ENCODE measurements at regions not wholly inside any gene's neighbourhood (a gene's known extent, or its start where the extent isn't known, plus 50 kb on each side); places are given as distances from the start of the nearest gene placed in this dataset.
"Not testable (repeated sequence)": the region's sequence is repeated elsewhere in the genome, so short reads cannot be mapped to it uniquely, and the experiment has no call there.

- DNase-seq (no peak), ATAC-seq (no peak)
- H3K36me3 Mint-ChIP-seq (ENCODE audit: low read depth): no peaks in the 10 kb centered on the region
- no peaks in the 10 kb centered on the region for H3K9me3 ChIP-seq (ENCODE audit: control insufficient read depth, low read length, poor library complexity, severe bottlenecking)
- H3K4me1 Mint-ChIP-seq: no peaks in the 10 kb centered on the region
- H3K27ac Mint-ChIP-seq: no peak overlapping the region
- no peak overlapping the region for H3K4me3 Mint-ChIP-seq
- no peaks in the 10 kb centered on the region for H3K27me3 Mint-ChIP-seq
These were observed 942.9 kb upstream of the KLHL29 start for GRCh38 chr2:22442051-22442450.

GRCh38 chr2:22444281-22444680, 940.7 kb upstream of the KLHL29 start:
- H3K27ac Mint-ChIP-seq: no peak overlapping the region
- DNase-seq: no peak
- H3K27me3 Mint-ChIP-seq: no peaks in the 10 kb centered on the region

GRCh38 chr2:22449696-22450095, 935.3 kb upstream of the KLHL29 start:
- ATAC-seq (no peak), DNase-seq (no peak)
- Mint-ChIP-seq H3K4me3 (no peak overlapping the region), H3K4me1 (no peaks in the 10 kb centered on the region), H3K27me3 (no peaks in the 10 kb centered on the region), H3K36me3 (ENCODE audit: low read depth) (no peaks in the 10 kb centered on the region), H3K27ac (no peak overlapping the region)
- no peaks in the 10 kb centered on the region for H3K9me3 ChIP-seq (ENCODE audit: control insufficient read depth, low read length, poor library complexity, severe bottlenecking)

More at GRCh38 chr2:22444281-22444680, 940.7 kb upstream of the KLHL29 start:
- Mint-ChIP-seq H3K4me3 (no peak overlapping the region), H3K36me3 (ENCODE audit: low read depth) (no peaks in the 10 kb centered on the region), H3K4me1 (no peaks in the 10 kb centered on the region)
- no peak for ATAC-seq
- no peaks in the 10 kb centered on the region for H3K9me3 ChIP-seq (ENCODE audit: control insufficient read depth, low read length, poor library complexity, severe bottlenecking)

DNA sequence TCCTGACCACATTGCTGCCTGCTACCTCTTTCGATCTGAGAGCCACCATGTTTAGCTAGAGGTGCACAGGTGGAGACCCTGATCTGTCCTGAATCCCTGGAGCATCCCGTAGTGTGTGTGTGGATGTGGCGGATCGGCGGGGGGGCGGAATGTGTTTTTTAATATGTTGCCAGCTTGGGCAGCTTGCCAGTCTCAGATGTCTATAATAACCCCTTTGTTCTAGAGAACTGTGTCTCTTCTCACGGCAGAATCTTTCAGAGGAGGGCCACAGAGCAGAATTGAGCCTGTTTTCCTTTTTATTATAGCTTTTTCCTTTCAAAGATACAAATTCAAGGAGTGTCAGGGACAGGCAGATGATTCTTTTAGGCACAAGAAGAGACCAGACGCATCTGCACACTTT, 934.1 kb upstream of the KLHL29 start:
- H3K36me3 Mint-ChIP-seq (ENCODE audit: low read depth): no peaks in the 10 kb centered on the region
- DNase-seq (no peak), ATAC-seq (no peak)
- no peaks in the 10 kb centered on the region for H3K9me3 ChIP-seq (ENCODE audit: control insufficient read depth, low read length, poor library complexity, severe bottlenecking)
- H3K27me3 Mint-ChIP-seq: no peaks in the 10 kb centered on the region
- H3K4me3 Mint-ChIP-seq: no peak overlapping the region
- H3K4me1 Mint-ChIP-seq: no peaks in the 10 kb centered on the region
- H3K27ac Mint-ChIP-seq: no peak overlapping the region

DNA sequence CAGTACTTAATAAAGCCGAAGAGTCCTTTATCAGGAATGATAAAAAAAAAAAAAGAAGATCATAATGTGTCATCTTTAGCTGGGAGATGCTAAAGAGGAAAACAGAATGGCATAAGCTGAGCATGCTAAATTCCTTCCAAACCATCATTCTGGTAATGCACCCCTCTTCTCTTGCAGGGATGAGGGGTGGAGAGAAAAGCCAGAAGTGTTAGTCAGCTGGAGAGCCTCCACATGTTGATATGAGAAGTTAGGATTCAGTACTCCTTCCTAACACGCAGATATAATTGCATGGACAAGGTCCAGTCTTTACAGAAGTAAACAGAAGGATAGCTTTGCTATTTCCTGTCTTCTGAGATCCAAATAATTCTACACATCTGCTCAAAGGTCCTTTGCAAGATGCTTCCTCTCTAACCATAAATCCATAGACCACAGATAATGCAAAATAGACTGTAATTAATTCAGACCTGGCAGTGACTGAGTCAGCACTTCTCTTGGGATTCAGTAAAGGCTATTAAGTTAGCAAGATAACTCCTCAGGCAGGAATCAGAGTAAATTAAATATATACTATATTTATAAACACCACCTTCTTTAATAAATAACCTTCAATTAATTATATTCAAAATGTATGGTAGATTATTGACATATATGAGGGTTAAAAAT, 930.0 kb upstream of the KLHL29 start:
- Mint-ChIP-seq H3K27ac (no peak overlapping the region), H3K4me3 (no peak overlapping the region), H3K36me3 (ENCODE audit: low read depth) (no peaks in the 10 kb centered on the region)

DNA sequence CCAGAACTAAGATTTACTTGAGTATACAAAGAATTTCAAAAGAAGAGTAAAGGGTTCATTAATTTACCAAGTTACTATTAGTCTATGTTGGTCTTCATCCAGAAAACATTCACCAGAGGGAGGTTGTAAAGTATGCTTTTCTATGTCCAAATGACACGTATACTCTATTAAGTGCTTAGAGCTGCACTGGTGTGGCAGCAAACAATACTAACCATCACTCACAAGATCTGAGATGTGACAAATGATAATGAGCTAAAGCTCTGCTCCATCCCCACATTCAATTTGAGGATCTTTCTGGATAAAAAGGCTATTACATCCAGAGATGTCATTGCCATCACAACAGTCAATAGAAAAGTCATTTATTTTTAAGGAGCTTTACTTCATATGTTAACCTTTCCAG, 926.5 kb upstream of the KLHL29 start:
- DNase-seq: no peak
- H3K4me3 Mint-ChIP-seq: no peak overlapping the region
- H3K27ac Mint-ChIP-seq: no peak overlapping the region
- ATAC-seq: no peak
- no peaks in the 10 kb centered on the region for H3K27me3 Mint-ChIP-seq
- H3K4me1 Mint-ChIP-seq: no peaks in the 10 kb centered on the region
- no peaks in the 10 kb centered on the region for H3K36me3 Mint-ChIP-seq (ENCODE audit: low read depth)
- no peaks in the 10 kb centered on the region for H3K9me3 ChIP-seq (ENCODE audit: control insufficient read depth, low read length, poor library complexity, severe bottlenecking)

More for the DNA sequence above, 930.0 kb upstream of the KLHL29 start:
- no peaks in the 10 kb centered on the region for H3K9me3 ChIP-seq (ENCODE audit: control insufficient read depth, low read length, poor library complexity, severe bottlenecking)
- no peaks in the 10 kb centered on the region for H3K27me3 Mint-ChIP-seq
- ATAC-seq (no peak), DNase-seq (no peak)
- H3K4me1 Mint-ChIP-seq: no peaks in the 10 kb centered on the region

DNA sequence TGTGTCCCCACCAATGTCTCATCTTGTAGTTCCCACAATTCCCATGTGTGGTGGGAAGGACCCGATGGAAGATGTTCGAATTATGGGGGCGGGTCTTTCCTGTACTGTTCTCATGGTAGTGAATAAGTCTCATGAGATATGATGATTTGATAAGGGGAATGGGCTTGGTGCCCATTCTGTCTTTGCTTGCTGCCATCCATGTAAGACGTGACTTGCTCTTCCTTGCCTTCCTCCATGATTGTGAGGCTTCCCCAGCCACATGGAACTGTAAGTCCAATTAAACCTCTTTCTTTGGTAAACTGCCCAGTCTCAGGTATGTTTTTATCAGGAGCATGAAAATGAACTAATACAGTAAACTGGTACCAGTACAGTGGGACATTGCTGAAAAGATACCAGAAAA, 909.9 kb upstream of the KLHL29 start:
- H3K4me3 Mint-ChIP-seq; H3K4me1 Mint-ChIP-seq; H3K27ac Mint-ChIP-seq; H3K36me3 Mint-ChIP-seq (ENCODE audit: low read depth); H3K27me3 Mint-ChIP-seq; ATAC-seq; H3K9me3 ChIP-seq (ENCODE audit: control insufficient read depth, low read length, poor library complexity, severe bottlenecking); DNase-seq: not testable (repeated sequence)

DNA sequence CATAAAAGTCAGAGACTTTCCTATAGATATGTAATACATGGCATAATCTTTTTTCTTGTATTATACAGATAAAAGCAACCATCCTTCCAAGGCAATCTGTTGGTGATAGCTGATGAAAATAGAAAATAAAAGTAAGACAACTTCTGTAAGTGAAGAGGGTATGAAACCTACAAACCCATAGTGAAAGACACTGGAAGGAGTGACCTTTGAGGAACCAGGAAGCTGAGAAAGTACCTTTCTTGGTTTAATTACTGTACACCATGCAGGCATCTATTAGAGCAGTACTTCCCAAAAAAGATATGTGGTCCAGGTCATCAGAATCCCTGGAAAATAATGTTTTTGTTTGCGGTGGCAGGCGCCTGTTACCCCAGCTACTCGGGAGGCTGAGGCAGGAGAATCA, 906.6 kb upstream of the KLHL29 start:
- no peak overlapping the region for H3K27ac Mint-ChIP-seq
- H3K4me1 Mint-ChIP-seq: no peaks in the 10 kb centered on the region
- ATAC-seq (no peak), DNase-seq (no peak)
- no peaks in the 10 kb centered on the region for H3K9me3 ChIP-seq (ENCODE audit: control insufficient read depth, low read length, poor library complexity, severe bottlenecking)
- no peak overlapping the region for H3K4me3 Mint-ChIP-seq
- no peaks in the 10 kb centered on the region for H3K36me3 Mint-ChIP-seq (ENCODE audit: low read depth)
- H3K27me3 Mint-ChIP-seq: no peaks in the 10 kb centered on the region

- ATAC-seq (no peak), DNase-seq (no peak)
- H3K9me3 ChIP-seq (ENCODE audit: control insufficient read depth, low read length, poor library complexity, severe bottlenecking): peaks cover 4% of the 10 kb centered on the region
- H3K4me3 Mint-ChIP-seq: no peak overlapping the region
- H3K27ac Mint-ChIP-seq: no peak overlapping the region
- H3K27me3 Mint-ChIP-seq: no peaks in the 10 kb centered on the region
- no peaks in the 10 kb centered on the region for H3K4me1 Mint-ChIP-seq
- H3K36me3 Mint-ChIP-seq (ENCODE audit: low read depth): no peaks in the 10 kb centered on the region
These were observed 903.3 kb upstream of the KLHL29 start for GRCh38 chr2:22481486-22482259.

GRCh38 chr2:22483036-22483435, 901.9 kb upstream of the KLHL29 start:
- no peaks in the 10 kb centered on the region for H3K36me3 Mint-ChIP-seq (ENCODE audit: low read depth)
- no peaks in the 10 kb centered on the region for H3K4me1 Mint-ChIP-seq
- no peak for DNase-seq
- ATAC-seq: no peak
- H3K9me3 ChIP-seq (ENCODE audit: control insufficient read depth, low read length, poor library complexity, severe bottlenecking): peaks cover 4% of the 10 kb centered on the region
- no peak overlapping the region for H3K27ac Mint-ChIP-seq
- H3K4me3 Mint-ChIP-seq: no peak overlapping the region
- H3K27me3 Mint-ChIP-seq: no peaks in the 10 kb centered on the region

- Mint-ChIP-seq H3K4me1 (no peaks in the 10 kb centered on the region), H3K27ac (no peak overlapping the region), H3K36me3 (ENCODE audit: low read depth) (no peaks in the 10 kb centered on the region), H3K27me3 (no peaks in the 10 kb centered on the region), H3K4me3 (no peak overlapping the region)
- ATAC-seq (no peak), DNase-seq (no peak)
- H3K9me3 ChIP-seq (ENCODE audit: control insufficient read depth, low read length, poor library complexity, severe bottlenecking): peaks cover 4% of the 10 kb centered on the region
These were observed 899.5 kb upstream of the KLHL29 start for GRCh38 chr2:22485486-22485885.

DNA sequence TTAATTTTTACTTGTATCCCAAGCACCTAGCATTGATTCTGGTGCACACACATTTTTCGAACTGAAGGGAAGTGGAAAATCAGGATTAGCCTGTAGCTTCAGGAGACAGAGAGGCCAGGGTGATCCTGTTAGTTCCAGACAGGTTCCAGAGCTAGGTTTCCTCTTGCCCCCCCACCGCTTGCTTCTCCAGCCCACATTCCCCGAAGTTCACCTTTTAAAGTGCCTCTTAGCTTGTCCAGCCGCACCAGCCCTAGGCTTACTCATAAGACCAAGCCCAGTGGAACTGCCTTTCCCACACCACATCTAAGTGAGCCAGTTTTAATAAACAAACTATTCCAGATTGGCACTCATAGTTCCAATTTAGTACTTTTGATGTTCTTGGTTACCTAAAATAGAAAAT, 898.6 kb upstream of the KLHL29 start:
- no peak for ATAC-seq
- no peak overlapping the region for H3K27ac Mint-ChIP-seq

DNA sequence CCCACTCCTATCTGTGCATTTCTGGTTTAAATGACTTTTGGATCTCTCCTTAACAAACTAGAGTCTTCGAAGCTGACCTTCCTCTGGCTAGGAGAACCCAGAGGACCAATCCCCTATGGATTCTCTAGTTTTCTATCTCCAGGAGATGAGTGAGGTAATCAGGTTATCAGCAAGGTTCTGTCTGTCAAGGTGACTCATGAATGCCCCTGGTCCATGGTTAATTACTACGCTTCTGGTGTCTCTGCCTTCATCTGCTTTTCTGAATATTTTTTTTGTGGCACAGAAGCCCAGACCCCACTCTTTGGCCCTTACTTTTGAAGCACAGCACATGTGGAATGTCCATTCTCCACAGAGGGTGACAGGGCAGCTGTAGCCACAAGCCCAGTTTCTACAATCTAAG, 897.9 kb upstream of the KLHL29 start:
- Mint-ChIP-seq H3K4me3 (no peak overlapping the region), H3K27me3 (no peaks in the 10 kb centered on the region), H3K36me3 (ENCODE audit: low read depth) (no peaks in the 10 kb centered on the region), H3K4me1 (no peaks in the 10 kb centered on the region), H3K27ac (no peak overlapping the region)
- H3K9me3 ChIP-seq (ENCODE audit: control insufficient read depth, low read length, poor library complexity, severe bottlenecking): peaks cover 4% of the 10 kb centered on the region
- no peak for DNase-seq
- ATAC-seq: no peak

More for the DNA sequence above, 898.6 kb upstream of the KLHL29 start:
- Mint-ChIP-seq H3K27me3 (no peaks in the 10 kb centered on the region), H3K4me1 (no peaks in the 10 kb centered on the region), H3K4me3 (no peak overlapping the region), H3K36me3 (ENCODE audit: low read depth) (no peaks in the 10 kb centered on the region)
- peaks cover 4% of the 10 kb centered on the region for H3K9me3 ChIP-seq (ENCODE audit: control insufficient read depth, low read length, poor library complexity, severe bottlenecking)
- no peak for DNase-seq

DNA sequence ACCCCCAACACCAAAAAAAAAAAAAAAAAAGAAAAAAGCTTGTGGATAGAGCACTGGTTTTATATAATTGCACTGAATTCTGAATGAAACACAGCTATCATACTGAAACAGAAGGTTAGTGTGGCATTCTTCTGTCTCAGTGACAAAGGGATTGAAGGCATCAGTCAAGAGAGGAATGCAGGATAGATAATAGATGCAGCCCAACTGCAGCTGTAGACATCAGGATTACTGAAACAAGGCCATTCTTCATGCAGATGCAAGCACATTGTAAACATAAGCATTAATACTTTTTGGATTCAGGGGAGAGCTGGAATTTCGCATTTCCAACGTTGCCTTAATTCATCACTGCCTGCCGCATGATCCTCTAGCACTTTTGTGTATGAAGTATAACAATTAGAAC, 897.4 kb upstream of the KLHL29 start:
- Mint-ChIP-seq H3K36me3 (ENCODE audit: low read depth) (no peaks in the 10 kb centered on the region), H3K4me3 (no peak overlapping the region), H3K4me1 (no peaks in the 10 kb centered on the region), H3K27me3 (no peaks in the 10 kb centered on the region), H3K27ac (no peak overlapping the region)
- H3K9me3 ChIP-seq (ENCODE audit: control insufficient read depth, low read length, poor library complexity, severe bottlenecking): peaks cover 4% of the 10 kb centered on the region
- DNase-seq (no peak), ATAC-seq (no peak)
